K562 (cell line): ENCODE measurements at regions not wholly inside any gene's neighbourhood (a gene's known extent, or its start where the extent isn't known, plus 50 kb on each side); places are given as distances from the start of the nearest gene placed in this dataset.
"Not testable (repeated sequence)": the region's sequence is repeated elsewhere in the genome, so short reads cannot be mapped to it uniquely, and the experiment has no call there.

Experiments used
- ATAC-seq: fragments of 200-7000 bp; cut with Tn5 transposase; 3 replicates; pipeline ENCODE4 v1.9.1; 2020; ENCODE audit warnings: moderate library complexity
- BruUV-seq: library from RNA; stranded (reverse); fragments of 400-500 nt; replicated peaks from 2 replicates; lab custom pipeline; 2021; lab: Mats Ljungman, UMichigan
- CTCF ChIA-PET: fragments of 300-600 bp; formaldehyde crosslinking; extraction: SDS; loops from one replicate; lab custom pipeline; 2021; ENCODE audit warnings: low intra/inter-chr PET ratio; lab: Yijun Ruan, JAX
- POLR2A ChIA-PET: fragments of 300-600, 350-650 bp; sonication (Branson Sonifier 250); formaldehyde crosslinking; extraction: SDS; loops from one replicate; lab custom pipeline; 2021; ENCODE audit warnings: antibody characterized with exemption, inconsistent platforms; lab: Yijun Ruan, JAX
- DNase-seq, 4 experiments: peaks; one replicate each; pipeline versions ENCODE4 v3.0.0 to v3.0.0-alpha.2; 2011 to 2018; ENCODE audit warnings: low spot score in 3 of 4, mixed read lengths in 3 of 4; ENCODE audit errors: extremely low read depth in 1 of 4
- FAIRE-seq: peaks from 2 replicates; lab custom pipeline; 2011; peaks lifted over from hg19 to GRCh38; lab: Jason Lieb, UNC
- H2AFZ ChIP-seq: 2 replicates; pipeline ENCODE4 v1.6.0; 2011; ENCODE audit warnings: low read depth, low read length, control low read depth, inconsistent platforms
- H3K27ac ChIP-seq: fragments of 200-600 bp; 3 replicates; pipeline ENCODE4 v1.8.0; 2011; ENCODE audit warnings: low read depth, mild to moderate bottlenecking, control low read depth, inconsistent platforms, low read length, moderate library complexity, mixed read lengths; ENCODE audit errors: extremely low read depth
- H3K27me3 ChIP-seq, 2 experiments: fragments of 300-600 bp in 1 of 2; 2 replicates in 1 of 2; 3 replicates in 1 of 2; pipeline versions ENCODE4 v1.6.0 to v1.8.0; 2011; ENCODE audit warnings: inconsistent platforms in 2 of 2, low read length in 2 of 2, mild to moderate bottlenecking in 1 of 2, mixed read lengths in 1 of 2, moderate library complexity in 1 of 2; ENCODE audit not compliant: control insufficient read depth in 2 of 2, insufficient read depth in 2 of 2
- H3K36me3 ChIP-seq: fragments of 300-600 bp; 3 replicates; pipeline ENCODE4 v1.8.0; 2011; ENCODE audit warnings: mild to moderate bottlenecking, low read length, inconsistent platforms; ENCODE audit not compliant: control insufficient read depth, insufficient read depth
- H3K4me1 ChIP-seq, 2 experiments: fragments of 200-600 bp in 1 of 2; replicated peaks in 1 of 2; 2 replicates in 1 of 2; 3 replicates in 1 of 2; pipeline versions ENCODE4 v1.5.1 to v1.8.0; 2011; ENCODE audit warnings: inconsistent platforms in 2 of 2, low read length in 2 of 2, mild to moderate bottlenecking in 1 of 2, mixed read lengths in 1 of 2, moderate library complexity in 1 of 2; ENCODE audit not compliant: control insufficient read depth in 2 of 2, insufficient read depth in 2 of 2
- H3K4me2 ChIP-seq: 2 replicates; pipeline ENCODE4 v1.6.1; 2011; ENCODE audit warnings: low read length, control low read depth, inconsistent platforms, mixed read lengths; ENCODE audit not compliant: insufficient read depth
- H3K4me3 ChIP-seq: fragments of 200-600 bp; sonication (generic), shearing (Covaris generic); 2 replicates; pipeline ENCODE4 v1.5.1; 2016; ENCODE audit warnings: control low read depth, inconsistent platforms
- H3K79me2 ChIP-seq: fragments of 200-600 bp; 3 replicates; pipeline ENCODE4 v1.8.0; 2011; ENCODE audit warnings: low read length, inconsistent platforms; ENCODE audit not compliant: control insufficient read depth, insufficient read depth
- H3K9ac ChIP-seq, 2 experiments: 2 replicates each; pipeline versions ENCODE4 v1.6.0 to v1.6.1; 2011; ENCODE audit warnings: low read depth in 2 of 2, low read length in 2 of 2, control low read depth in 1 of 2, inconsistent platforms in 1 of 2, mild to moderate bottlenecking in 1 of 2, mixed read lengths in 1 of 2; ENCODE audit not compliant: insufficient read depth in 1 of 2
- H3K9me1 ChIP-seq: one replicate; pipeline ENCODE4 v1.6.0; 2011; ENCODE audit warnings: inconsistent platforms, mild to moderate bottlenecking, low read length, moderate library complexity; ENCODE audit not compliant: control insufficient read depth, insufficient read depth
- H3K9me3 ChIP-seq: replicated peaks from 2 replicates; pipeline ENCODE4 v1.5.1; 2011; ENCODE audit warnings: low read depth, low read length, inconsistent platforms; ENCODE audit not compliant: control insufficient read depth, insufficient read depth
- H4K20me1 ChIP-seq: replicated peaks from 2 replicates; pipeline ENCODE4 v1.6.1; 2011; ENCODE audit warnings: low read length, inconsistent platforms, mixed read lengths; ENCODE audit not compliant: control insufficient read depth, insufficient read depth
- PYGO2 ChIP-seq: fragments of 450-650 bp; IDR thresholded peaks from 2 replicates; pipeline ENCODE4 v1.6.1; 2016; ENCODE audit warnings: mild to moderate bottlenecking, missing genetic modification characterization, moderate library complexity, missing compliant biosample characterization
- SREBF1 ChIP-seq: fragments of 150-350 bp; IDR thresholded peaks from 2 replicates; pipeline ENCODE4 v1.6.1; 2014; ENCODE audit warnings: antibody characterized with exemption, low read depth, low read length, borderline replicate concordance
- ZNF121 ChIP-seq: sonication (generic); formaldehyde crosslinking; conservative IDR thresholded peaks from 2 replicates; pipeline ENCODE4 v1.8.0; 2022; ENCODE audit warnings: missing genetic modification reagents
- ZNF766 ChIP-seq: fragments of 200-800 bp; sonication (Bioruptor generic); conservative IDR thresholded peaks from 2 replicates; pipeline ENCODE4 v1.6.1; 2016; ENCODE audit warnings: missing genetic modification characterization, missing compliant biosample characterization
- WGBS: fragments of 100-300 bp; shearing (Covaris generic); methylation state at CpG from one replicate; pipeline ENCODE4 v1.1.6; 2016; ENCODE audit warnings: low coverage, mixed read lengths; ENCODE audit not compliant: insufficient coverage; ENCODE audit errors: missing lambda C conversion rate; 5-methylcytosine and 5-hydroxymethylcytosine counted together
- in situ Hi-C: fragments of 300-500 bp; cut with MboI; formaldehyde crosslinking; loops from 4 replicates; pipeline ENCODE4 v1.15.0; 2018; ENCODE audit warnings: inconsistent platforms, mixed read lengths
- intact Hi-C: fragments of 100-400 bp; cut with micrococcal nuclease; formaldehyde crosslinking; loops from 2 replicates; pipeline ENCODE4 v1.14.2; 2022
- TF ChIP-seq, protein P1 (sequence below): fragments of 250-450 bp; sonication (Bioruptor Pico); IDR thresholded peaks from 2 replicates; pipeline ENCODE4 v1.4.0; 2020; ENCODE audit warnings: mild to moderate bottlenecking

GRCh38 chr4:53699310-53699709 is 108.0 kb upstream of the LNX1 start:
- BruUV-seq, CTCF ChIA-PET, ATAC-seq, H3K4me2 ChIP-seq, in situ Hi-C loops, DNase-seq, FAIRE-seq, H3K4me3 ChIP-seq, H3K9me1 ChIP-seq, H3K79me2 ChIP-seq, H3K9ac ChIP-seq, intact Hi-C loops, H4K20me1 ChIP-seq, H2AFZ ChIP-seq, H3K27ac ChIP-seq, H3K4me1 ChIP-seq, H3K36me3 ChIP-seq, H3K9me3 ChIP-seq: not testable (repeated sequence)
- H3K27me3 ChIP-seq = peaks cover 0 to 12% of the 10 kb centered on the region in 2 experiments; a peak in 2 of 5 replicates
- WGBS = 5% methylated on average over 2 of the region's 2 CpGs
- POLR2A ChIA-PET = interaction anchor here (0.7 kb wide), 1 partner anchor 982 kb away, joined by 3 read pairs; no protein-coding TSS in a partner anchor
- TF ChIP-seq, protein P1, sequence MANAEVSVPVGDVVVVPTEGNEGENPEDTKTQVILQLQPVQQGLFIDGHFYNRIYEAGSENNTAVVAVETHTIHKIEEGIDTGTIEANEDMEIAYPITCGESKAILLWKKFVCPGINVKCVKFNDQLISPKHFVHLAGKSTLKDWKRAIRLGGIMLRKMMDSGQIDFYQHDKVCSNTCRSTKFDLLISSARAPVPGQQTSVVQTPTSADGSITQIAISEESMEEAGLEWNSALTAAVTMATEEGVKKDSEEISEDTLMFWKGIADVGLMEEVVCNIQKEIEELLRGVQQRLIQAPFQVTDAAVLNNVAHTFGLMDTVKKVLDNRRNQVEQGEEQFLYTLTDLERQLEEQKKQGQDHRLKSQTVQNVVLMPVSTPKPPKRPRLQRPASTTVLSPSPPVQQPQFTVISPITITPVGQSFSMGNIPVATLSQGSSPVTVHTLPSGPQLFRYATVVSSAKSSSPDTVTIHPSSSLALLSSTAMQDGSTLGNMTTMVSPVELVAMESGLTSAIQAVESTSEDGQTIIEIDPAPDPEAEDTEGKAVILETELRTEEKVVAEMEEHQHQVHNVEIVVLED = 0 out of 2 replicates have a peak, but pooled peaks have one; percentile 6
- peak; percentile 95 for TF ChIP-seq ZNF766

DNA sequence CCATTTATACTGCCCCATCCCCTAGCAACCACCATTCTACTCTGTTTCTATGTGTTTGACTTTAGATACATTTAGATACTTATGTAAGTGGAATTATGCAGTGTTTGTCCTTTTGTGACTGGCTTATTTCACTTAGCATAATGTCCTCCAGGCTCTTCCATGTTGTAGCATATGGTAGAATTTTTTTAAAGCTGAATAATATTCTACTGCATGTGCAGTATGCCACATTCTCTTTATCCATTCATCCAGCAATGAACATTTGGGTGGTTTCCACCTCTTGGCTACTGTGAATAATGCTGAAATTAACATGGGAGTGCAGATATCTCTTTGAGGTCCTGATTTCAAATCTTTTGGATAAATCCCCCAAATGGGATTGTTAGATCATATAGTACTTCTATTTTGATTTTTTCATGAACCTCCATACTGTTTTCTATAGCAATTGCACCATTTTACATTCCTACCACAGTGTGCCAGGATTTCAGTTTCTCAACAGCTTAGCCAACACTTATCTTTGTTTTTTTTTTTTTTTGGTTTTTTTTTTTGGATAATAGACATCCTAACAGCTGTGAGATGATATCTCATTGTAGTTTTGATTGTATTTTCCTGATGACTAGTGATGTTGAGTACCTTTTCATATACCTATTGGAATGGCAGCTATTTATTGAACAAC is 105.9 kb upstream of the LNX1 start:
- CTCF ChIA-PET = no interaction called here
- intact Hi-C loops = no loop called here

More for the DNA sequence above, 105.9 kb upstream of the LNX1 start:
- Histone ChIP-seq H3K4me1 (no peaks in the 10 kb centered on the region), H3K4me2 (no peak overlapping the region), H3K4me3 (no peak overlapping the region), H3K79me2 (no peaks in the 10 kb centered on the region), H3K27me3 (peaks cover 0 to 9% of the 10 kb centered on the region in 2 experiments; a peak in 1 of 5 replicates), H4K20me1 (no peaks in the 10 kb centered on the region), H3K9me1 (no peaks in the 10 kb centered on the region), H3K9ac (no peak overlapping the region), H3K27ac (no peak overlapping the region), H3K36me3 (no peaks in the 10 kb centered on the region), H2AFZ (no peak overlapping the region), H3K9me3 (no peaks in the 10 kb centered on the region)
- no TSS peak for BruUV-seq
- FAIRE-seq = no peak
- TF ChIP-seq ZNF121 (CRISPR knock-in tag) = no peak
- no peak for TF ChIP-seq SREBF1
- no peak for TF ChIP-seq PYGO2 (tag)
- DNase-seq = no peak
- no peak for ATAC-seq
- POLR2A ChIA-PET = no interaction called here
- in situ Hi-C loops = no loop called here
